ENCODE measurements at regions not wholly inside any gene's neighbourhood (a gene's known extent, or its start where the extent isn't known, plus 50 kb on each side); places are given as distances from the start of the nearest gene placed in this dataset.

- DNase-seq: no peak
These were observed 251.3 kb upstream of the LYZL1 start for GRCh38 chr10:29037348-29038113.

- no peak for DNase-seq
These were observed 249.8 kb upstream of the LYZL1 start for GRCh38 chr10:29039091-29039490.

- DNase-seq: peak; percentile 52
These were observed 249.1 kb upstream of the LYZL1 start for GRCh38 chr10:29039677-29040189.

GRCh38 chr10:29041616-29042015, 247.3 kb upstream of the LYZL1 start:
- DNase-seq: no peak

- DNase-seq: no peak
These were observed 240.4 kb upstream of the LYZL1 start for GRCh38 chr10:29048506-29048905.

GRCh38 chr10:29050081-29050480, 238.8 kb upstream of the LYZL1 start:
- DNase-seq: no peak

GRCh38 chr10:29055101-29055500, 233.8 kb upstream of the LYZL1 start:
- DNase-seq: no peak

GRCh38 chr10:29056729-29057128, 232.1 kb upstream of the LYZL1 start:
- DNase-seq: no peak

GRCh38 chr10:29057822-29058331, 231.0 kb upstream of the LYZL1 start:
- DNase-seq: no peak

- DNase-seq: no peak
These were observed 224.8 kb upstream of the LYZL1 start for GRCh38 chr10:29063806-29064644.

- DNase-seq: no peak
These were observed 224.2 kb upstream of the LYZL1 start for GRCh38 chr10:29064680-29065079.

- DNase-seq: no peak
These were observed 221.7 kb upstream of the LYZL1 start for GRCh38 chr10:29067161-29067560.

GRCh38 chr10:29067628-29068027, 221.2 kb upstream of the LYZL1 start:
- no peak for DNase-seq

- no peak for DNase-seq
These were observed 220.6 kb upstream of the LYZL1 start for GRCh38 chr10:29068302-29068701.

GRCh38 chr10:29068966-29069365, 219.9 kb upstream of the LYZL1 start:
- DNase-seq: no peak

- DNase-seq: no peak
These were observed 218.9 kb upstream of the LYZL1 start for GRCh38 chr10:29069941-29070340.

GRCh38 chr10:29078919-29079318, 210.0 kb upstream of the LYZL1 start:
- no peak for DNase-seq

- DNase-seq: no peak
These were observed 207.6 kb upstream of the LYZL1 start for GRCh38 chr10:29081231-29081630.

- DNase-seq: no peak
These were observed 206.8 kb upstream of the LYZL1 start for GRCh38 chr10:29081951-29082685.

GRCh38 chr10:29083096-29083495, 205.8 kb upstream of the LYZL1 start:
- DNase-seq: no peak

GRCh38 chr10:29084681-29085307, 204.1 kb upstream of the LYZL1 start:
- DNase-seq: no peak

- DNase-seq: no peak
These were observed 199.8 kb upstream of the LYZL1 start for GRCh38 chr10:29089091-29089490.
